Gastrocnemius medialis (tissue), 4 donors: ENCODE measurements at regions not wholly inside any gene's neighbourhood (a gene's known extent, or its start where the extent isn't known, plus 50 kb on each side); places are given as distances from the start of the nearest gene placed in this dataset.
"Not testable (repeated sequence)": the region's sequence is repeated elsewhere in the genome, so short reads cannot be mapped to it uniquely, and the experiment has no call there.

Source experiments
- ATAC-seq, 2 donors: fragments of 150-250 bp; one replicate each; pipeline ENCODE4 v1.9.1; 2016
- DNase-seq, 2 donors: peaks; one replicate each; pipeline ENCODE4 v3.0.0-alpha.2; 2019
- H3K27ac ChIP-seq, 4 donors: fragments of 200-600 bp; sonication (generic); 1 replicate in 1 of 4; 2 replicates in 3 of 4; pipeline ENCODE4 v1.5.1; 2016 to 2018; ENCODE audit warnings: mild to moderate bottlenecking in 2 of 4, moderate library complexity in 1 of 4
- H3K27me3 ChIP-seq, 3 donors: fragments of 200-600 bp; sonication (generic) in 2 of 3; 1 replicate in 1 of 3; 2 replicates in 2 of 3; pipeline versions ENCODE4 v1.5.1 to v1.6.0; 2016 to 2019; ENCODE audit warnings: mild to moderate bottlenecking in 1 of 3, moderate library complexity in 1 of 3
- H3K36me3 ChIP-seq, 2 donors: fragments of 200-600 bp; sonication (generic) in 1 of 2; one replicate each; pipeline ENCODE4 v1.5.1; 2017 to 2018
- H3K4me1 ChIP-seq, 2 donors: fragments of 200-600 bp; sonication (generic) in 1 of 2; one replicate each; pipeline ENCODE4 v1.5.1; 2016 to 2017; ENCODE audit warnings: mild to moderate bottlenecking in 2 of 2
- H3K4me3 ChIP-seq, 4 donors: fragments of 200-600 bp; sonication (generic) in 3 of 4; 1 replicate in 1 of 4; 2 replicates in 3 of 4; pipeline ENCODE4 v1.5.1; 2016 to 2019; ENCODE audit warnings: mild to moderate bottlenecking in 2 of 4
- H3K9me3 ChIP-seq, 3 donors: fragments of 200-600 bp; sonication (generic) in 2 of 3; 1 replicate in 1 of 3; 2 replicates in 2 of 3; pipeline ENCODE4 v1.5.1; 2016 to 2019
- POLR2A ChIP-seq, 2 donors: fragments of 450-650 bp; IDR thresholded peaks; one replicate each; pipeline ENCODE4 v1.6.1; 2017; ENCODE audit warnings: antibody characterized with exemption in 2 of 2, mild to moderate bottlenecking in 2 of 2, moderate library complexity in 2 of 2
- in situ Hi-C, 4 donors: fragments of 200-750 bp; cut with MboI; loops; one replicate each; pipeline versions ENCODE4 v1.15.0 to v1.8.0; 2017; ENCODE audit warnings: low sequenced_read_pairs in 4 of 4
- intact Hi-C: fragments of 100-400 bp; cut with DNase I; formaldehyde crosslinking; loops from one replicate; pipeline ENCODE4 v1.15.1; 2023; ENCODE audit warnings: low total_unique reads
- TF ChIP-seq, protein P1 (sequence below), 5 experiments: fragments of 450-650 bp in 3 of 5; fragments of 200-600 bp in 2 of 5; sonication (generic) in 2 of 5; IDR thresholded peaks in 4 of 5; conservative IDR thresholded peaks in 1 of 5; 1 replicate in 4 of 5; 2 replicates in 1 of 5; pipeline ENCODE4 v1.5.1; 2016 to 2019; ENCODE audit warnings: antibody characterized with exemption in 5 of 5, mild to moderate bottlenecking in 3 of 5, moderate library complexity in 3 of 5

GRCh38 chr5:121426153-121426552 lies 425.5 kb upstream of the FTMT start:
- intact Hi-C loops, result no loop called here
- in situ Hi-C loops, result no loop called here
- no peak for ATAC-seq

DNA sequence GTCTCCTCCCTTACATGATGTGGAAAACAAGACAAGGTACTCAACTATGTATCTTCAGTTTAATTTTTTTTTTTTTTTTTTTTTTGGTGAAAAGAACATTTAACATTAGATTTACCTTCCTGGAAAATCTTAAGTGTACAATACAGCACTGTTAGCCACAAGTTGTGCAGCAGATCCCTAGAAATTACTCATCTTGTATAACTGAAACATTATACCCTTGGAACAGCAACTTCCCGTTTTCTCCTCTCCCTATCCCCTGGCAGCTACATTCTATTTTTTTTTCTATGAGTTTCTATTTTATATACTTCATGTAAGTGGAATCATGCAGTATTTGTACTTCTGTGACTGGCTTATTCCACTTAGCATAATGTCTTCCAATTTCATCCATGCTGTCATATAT lies 421.9 kb upstream of the FTMT start:
- Histone ChIP-seq H3K9me3 (no peaks in the 10 kb centered on the region), H3K4me1 (no peaks in the 10 kb centered on the region), H3K36me3 (no peaks in the 10 kb centered on the region), H3K4me3 (no peak overlapping the region), H3K27ac (no peak overlapping the region), H3K27me3 (no peaks in the 10 kb centered on the region)
- in situ Hi-C loops, result no loop called here
- no peak for ATAC-seq
- intact Hi-C loops, result no loop called here
- TF ChIP-seq POLR2A (IDR thresholded peaks at IDR 0.05), result no peak
- TF ChIP-seq, protein P1, sequence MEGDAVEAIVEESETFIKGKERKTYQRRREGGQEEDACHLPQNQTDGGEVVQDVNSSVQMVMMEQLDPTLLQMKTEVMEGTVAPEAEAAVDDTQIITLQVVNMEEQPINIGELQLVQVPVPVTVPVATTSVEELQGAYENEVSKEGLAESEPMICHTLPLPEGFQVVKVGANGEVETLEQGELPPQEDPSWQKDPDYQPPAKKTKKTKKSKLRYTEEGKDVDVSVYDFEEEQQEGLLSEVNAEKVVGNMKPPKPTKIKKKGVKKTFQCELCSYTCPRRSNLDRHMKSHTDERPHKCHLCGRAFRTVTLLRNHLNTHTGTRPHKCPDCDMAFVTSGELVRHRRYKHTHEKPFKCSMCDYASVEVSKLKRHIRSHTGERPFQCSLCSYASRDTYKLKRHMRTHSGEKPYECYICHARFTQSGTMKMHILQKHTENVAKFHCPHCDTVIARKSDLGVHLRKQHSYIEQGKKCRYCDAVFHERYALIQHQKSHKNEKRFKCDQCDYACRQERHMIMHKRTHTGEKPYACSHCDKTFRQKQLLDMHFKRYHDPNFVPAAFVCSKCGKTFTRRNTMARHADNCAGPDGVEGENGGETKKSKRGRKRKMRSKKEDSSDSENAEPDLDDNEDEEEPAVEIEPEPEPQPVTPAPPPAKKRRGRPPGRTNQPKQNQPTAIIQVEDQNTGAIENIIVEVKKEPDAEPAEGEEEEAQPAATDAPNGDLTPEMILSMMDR (IDR thresholded peaks at IDR 0.05 in 4 of 5, conservative IDR thresholded peaks at IDR 0.05 in 1 of 5), result no peak
- no peak for DNase-seq

More at GRCh38 chr5:121426153-121426552, 425.5 kb upstream of the FTMT start:
- H3K9me3 ChIP-seq, result no peaks in the 10 kb centered on the region
- H3K27me3 ChIP-seq, result no peaks in the 10 kb centered on the region
- no peaks in the 10 kb centered on the region for H3K4me1 ChIP-seq
- no peak for DNase-seq
- H3K36me3 ChIP-seq, result no peaks in the 10 kb centered on the region
- H3K27ac ChIP-seq, result no peak overlapping the region
- no peak for TF ChIP-seq POLR2A (IDR thresholded peaks at IDR 0.05)
- TF ChIP-seq, protein P1 (IDR thresholded peaks at IDR 0.05 in 4 of 5, conservative IDR thresholded peaks at IDR 0.05 in 1 of 5), result no peak
- no peak overlapping the region for H3K4me3 ChIP-seq

- Histone ChIP-seq H3K4me1 (no peaks in the 10 kb centered on the region), H3K27me3 (no peaks in the 10 kb centered on the region), H3K27ac (no peak overlapping the region), H3K9me3 (no peaks in the 10 kb centered on the region), H3K36me3 (no peaks in the 10 kb centered on the region), H3K4me3 (no peak overlapping the region)
- ATAC-seq (no peak), DNase-seq (no peak)
- intact Hi-C loops, result no loop called here
- in situ Hi-C loops, result no loop called here
- TF ChIP-seq POLR2A (IDR thresholded peaks at IDR 0.05), result no peak
- TF ChIP-seq, protein P1 (IDR thresholded peaks at IDR 0.05 in 4 of 5, conservative IDR thresholded peaks at IDR 0.05 in 1 of 5), result no peak
These were observed 421.1 kb upstream of the FTMT start for GRCh38 chr5:121430538-121430937.

GRCh38 chr5:121445511-121445910 lies 406.2 kb upstream of the FTMT start:
- ATAC-seq (no peak), DNase-seq (no peak)
- no peaks in the 10 kb centered on the region for H3K36me3 ChIP-seq
- no peaks in the 10 kb centered on the region for H3K4me1 ChIP-seq
- H3K4me3 ChIP-seq, result no peak overlapping the region
- no peak for TF ChIP-seq POLR2A (IDR thresholded peaks at IDR 0.05)
- TF ChIP-seq, protein P1 (IDR thresholded peaks at IDR 0.05 in 4 of 5, conservative IDR thresholded peaks at IDR 0.05 in 1 of 5), result no peak
- in situ Hi-C loops, result no loop called here
- intact Hi-C loops, result no loop called here
- no peaks in the 10 kb centered on the region for H3K27me3 ChIP-seq
- no peak overlapping the region for H3K27ac ChIP-seq
- no peaks in the 10 kb centered on the region for H3K9me3 ChIP-seq

- H3K27me3 ChIP-seq, result no peaks in the 10 kb centered on the region
- no peak overlapping the region for H3K27ac ChIP-seq
- H3K4me3 ChIP-seq, result no peak overlapping the region
- TF ChIP-seq, protein P1 (IDR thresholded peaks at IDR 0.05 in 4 of 5, conservative IDR thresholded peaks at IDR 0.05 in 1 of 5), result no peak
- TF ChIP-seq POLR2A (IDR thresholded peaks at IDR 0.05), result no peak
- no peaks in the 10 kb centered on the region for H3K9me3 ChIP-seq
- no peaks in the 10 kb centered on the region for H3K36me3 ChIP-seq
- in situ Hi-C loops (no loop called here), intact Hi-C loops (no loop called here)
- ATAC-seq (no peak), DNase-seq (no peak)
- H3K4me1 ChIP-seq, result no peaks in the 10 kb centered on the region
These were observed 389.2 kb upstream of the FTMT start for GRCh38 chr5:121462441-121462840.

- H3K27ac ChIP-seq, H3K27me3 ChIP-seq, H3K36me3 ChIP-seq, H3K4me1 ChIP-seq, intact Hi-C loops, ATAC-seq, DNase-seq, H3K4me3 ChIP-seq, in situ Hi-C loops, H3K9me3 ChIP-seq: not testable (repeated sequence)
These were observed 380.5 kb upstream of the FTMT start for GRCh38 chr5:121471222-121471621.
